Uterus (tissue), 2 donors: ENCODE measurements at regions not wholly inside any gene's neighbourhood (a gene's known extent, or its start where the extent isn't known, plus 50 kb on each side); places are given as distances from the start of the nearest gene placed in this dataset.

Experiments used
- POLR2A ChIP-seq, 2 donors: fragments of 450-650 bp; IDR thresholded peaks; one replicate each; pipeline ENCODE4 v1.6.1; 2016; ENCODE audit warnings: antibody characterized with exemption in 2 of 2, mild to moderate bottlenecking in 1 of 2, moderate library complexity in 1 of 2
- TF ChIP-seq, protein P1 (sequence below), 4 experiments: fragments of 200-600 bp in 2 of 4; fragments of 450-650 bp in 2 of 4; sonication (generic) in 2 of 4; IDR thresholded peaks; one replicate each; pipeline ENCODE4 v1.5.1; 2016 to 2019; ENCODE audit warnings: antibody characterized with exemption in 4 of 4, mild to moderate bottlenecking in 2 of 4, moderate library complexity in 1 of 4

DNA sequence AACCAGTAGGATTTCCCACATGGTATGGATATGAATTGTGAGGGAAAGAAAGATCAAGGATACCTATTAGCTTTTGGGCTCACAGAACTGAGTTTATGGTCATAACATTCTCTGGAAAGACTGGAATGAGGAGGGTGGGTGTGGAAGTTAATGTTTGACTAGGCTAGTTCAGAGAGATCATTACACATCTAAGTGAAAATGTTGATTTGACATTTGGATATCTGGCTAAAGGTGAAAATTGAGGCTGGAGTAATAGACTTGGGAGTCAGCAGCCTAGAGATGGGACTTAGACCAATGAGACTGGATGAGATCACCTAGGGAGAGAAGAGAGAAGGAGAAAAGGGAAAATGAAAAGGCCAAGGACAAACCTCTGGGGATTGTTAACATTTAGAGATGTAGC, 437.3 kb downstream of the CCSER2 start:
- TF ChIP-seq, protein P1, sequence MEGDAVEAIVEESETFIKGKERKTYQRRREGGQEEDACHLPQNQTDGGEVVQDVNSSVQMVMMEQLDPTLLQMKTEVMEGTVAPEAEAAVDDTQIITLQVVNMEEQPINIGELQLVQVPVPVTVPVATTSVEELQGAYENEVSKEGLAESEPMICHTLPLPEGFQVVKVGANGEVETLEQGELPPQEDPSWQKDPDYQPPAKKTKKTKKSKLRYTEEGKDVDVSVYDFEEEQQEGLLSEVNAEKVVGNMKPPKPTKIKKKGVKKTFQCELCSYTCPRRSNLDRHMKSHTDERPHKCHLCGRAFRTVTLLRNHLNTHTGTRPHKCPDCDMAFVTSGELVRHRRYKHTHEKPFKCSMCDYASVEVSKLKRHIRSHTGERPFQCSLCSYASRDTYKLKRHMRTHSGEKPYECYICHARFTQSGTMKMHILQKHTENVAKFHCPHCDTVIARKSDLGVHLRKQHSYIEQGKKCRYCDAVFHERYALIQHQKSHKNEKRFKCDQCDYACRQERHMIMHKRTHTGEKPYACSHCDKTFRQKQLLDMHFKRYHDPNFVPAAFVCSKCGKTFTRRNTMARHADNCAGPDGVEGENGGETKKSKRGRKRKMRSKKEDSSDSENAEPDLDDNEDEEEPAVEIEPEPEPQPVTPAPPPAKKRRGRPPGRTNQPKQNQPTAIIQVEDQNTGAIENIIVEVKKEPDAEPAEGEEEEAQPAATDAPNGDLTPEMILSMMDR (IDR thresholded peaks at IDR 0.05): no peak
- no peak for TF ChIP-seq POLR2A (IDR thresholded peaks at IDR 0.05)
